HG02763 (cell line): ENCODE measurements at regions not wholly inside any gene's neighbourhood (a gene's known extent, or its start where the extent isn't known, plus 50 kb on each side); places are given as distances from the start of the nearest gene placed in this dataset.

Source experiments
- ATAC-seq: cut with Tn5 transposase; IDR thresholded peaks from one replicate; pipeline ENCODE4 v1.9.1; 2021; ENCODE audit warnings: mild to moderate bottlenecking, moderate library complexity; ENCODE audit not compliant: unreplicated experiment

GRCh38 chr2:34660741-34661140 lies 1061.6 kb upstream of the FAM98A start:
- no peak for ATAC-seq

- peak; percentile 74 for ATAC-seq
Observed at GRCh38 chr2:34656632-34657031, 1057.5 kb upstream of the FAM98A start.

GRCh38 chr2:34652636-34653035 lies 1053.5 kb upstream of the FAM98A start:
- no peak for ATAC-seq

GRCh38 chr2:34646901-34647300 lies 1047.8 kb upstream of the FAM98A start:
- no peak for ATAC-seq

- ATAC-seq: no peak
Observed at GRCh38 chr2:34632327-34632726, 1033.2 kb upstream of the FAM98A start.

GRCh38 chr2:34627003-34627402 lies 1027.9 kb upstream of the FAM98A start:
- no peak for ATAC-seq

GRCh38 chr2:34604164-34604563 lies 1005.1 kb upstream of the FAM98A start:
- no peak for ATAC-seq

DNA sequence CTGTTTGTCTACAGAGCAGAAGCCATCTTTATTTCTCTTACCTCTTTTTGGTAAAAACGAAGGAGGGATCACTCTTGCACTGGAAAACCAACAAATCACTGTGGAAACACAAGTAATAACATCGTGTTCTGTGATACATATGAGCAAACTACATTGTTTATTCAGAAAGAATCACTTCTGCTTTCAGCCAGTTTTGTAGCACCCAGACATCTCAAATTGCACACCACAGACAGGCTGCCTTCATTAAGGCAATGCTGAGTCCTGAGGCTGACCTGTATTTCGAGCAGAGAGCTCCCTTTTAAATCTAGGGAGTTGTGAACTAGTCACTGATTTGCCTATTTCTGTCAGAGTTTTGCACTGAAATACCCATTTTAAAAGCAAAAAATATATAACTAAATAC lies 1003.2 kb upstream of the FAM98A start:
- no peak for ATAC-seq

GRCh38 chr2:34601561-34601960 lies 1002.5 kb upstream of the FAM98A start:
- no peak for ATAC-seq

DNA sequence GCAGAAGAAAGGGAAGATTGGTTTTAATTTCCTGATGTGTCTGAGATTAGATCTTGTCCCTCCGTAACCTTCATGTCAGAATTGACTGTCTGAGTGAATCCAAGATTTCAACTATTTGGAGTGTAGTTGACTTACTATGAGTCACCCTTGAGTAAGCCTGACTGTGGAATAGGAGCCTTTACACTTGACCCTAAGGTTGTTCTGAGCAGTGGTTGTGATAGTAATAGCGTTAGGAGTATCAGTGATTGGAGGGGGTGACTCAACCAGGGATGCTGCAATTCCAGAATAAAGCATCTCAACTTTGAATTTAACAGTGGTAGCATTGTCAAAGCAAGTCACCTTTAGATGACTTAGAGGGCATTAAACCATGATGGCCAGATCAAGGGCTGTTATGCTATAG lies 979.5 kb upstream of the FAM98A start:
- ATAC-seq: no peak

DNA sequence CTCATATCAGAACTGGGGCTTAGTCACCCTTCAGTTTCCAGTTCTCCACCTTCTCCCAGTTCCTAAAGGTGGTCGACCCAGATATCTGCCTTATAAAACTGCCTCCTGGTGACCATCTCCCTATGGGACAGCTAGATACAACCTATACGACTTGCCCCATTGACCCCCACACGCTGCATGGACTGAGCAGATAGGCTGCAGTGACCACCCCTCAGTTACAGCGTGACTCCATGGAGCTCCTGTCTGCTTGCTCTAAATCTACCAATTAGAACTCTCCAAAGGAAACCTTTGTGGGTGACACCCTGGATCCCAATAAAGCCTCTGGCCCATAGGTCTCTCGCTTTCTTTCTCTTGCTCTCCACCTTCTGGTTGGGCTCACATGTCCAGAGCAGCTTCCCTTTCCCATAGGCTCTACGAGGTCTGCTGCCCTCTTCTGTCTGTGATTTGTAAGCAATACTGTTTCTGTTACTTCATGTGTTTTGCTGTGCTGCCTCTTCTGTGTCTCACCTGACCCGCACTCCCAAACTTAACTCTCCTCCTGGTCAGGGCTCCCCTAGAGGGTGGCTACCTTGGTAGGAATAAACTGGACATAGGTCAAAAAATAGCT lies 971.3 kb upstream of the FAM98A start:
- no peak for ATAC-seq

DNA sequence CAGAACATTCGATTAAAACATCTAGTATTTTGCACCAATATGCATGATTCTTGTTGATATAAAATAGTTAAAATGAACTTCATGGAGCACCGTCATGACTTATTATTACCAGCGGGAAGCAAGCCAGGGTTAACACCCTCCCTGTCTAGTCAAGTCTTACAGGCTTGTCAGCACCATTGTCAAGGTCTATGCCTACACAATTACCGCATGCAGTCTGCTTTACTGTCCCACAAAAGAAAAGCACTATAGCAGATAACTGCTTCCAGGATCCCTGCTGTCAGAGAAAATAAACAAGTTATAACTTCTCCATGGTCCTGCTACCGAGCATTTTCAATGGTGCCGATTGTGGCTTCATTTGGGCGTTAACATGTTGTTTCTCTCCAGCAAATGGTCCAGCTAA lies 968.0 kb upstream of the FAM98A start:
- ATAC-seq: no peak

- no peak for ATAC-seq
Observed at GRCh38 chr2:34552337-34552736, 953.2 kb upstream of the FAM98A start.

GRCh38 chr2:34549710-34550345 lies 950.7 kb upstream of the FAM98A start:
- no peak for ATAC-seq

DNA sequence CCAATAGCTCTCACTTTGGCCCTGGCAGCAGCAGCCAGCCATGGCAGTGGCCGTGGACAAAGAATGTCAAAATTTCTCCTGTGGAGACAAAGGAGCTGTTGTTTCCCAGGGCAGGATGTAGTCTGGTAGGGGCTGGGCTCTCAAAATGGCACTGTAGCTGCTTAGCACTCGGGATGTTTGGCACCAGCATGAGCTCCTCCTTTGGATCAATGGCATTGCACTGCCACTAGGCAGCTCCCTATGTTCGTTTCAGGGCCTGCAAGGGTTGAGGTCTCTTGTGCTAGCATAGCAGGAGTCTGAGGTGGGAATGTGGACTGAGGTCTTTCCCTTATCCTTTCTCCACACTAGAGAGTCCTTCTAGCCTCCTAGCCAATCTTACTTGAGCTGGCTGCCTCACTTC lies 948.8 kb upstream of the FAM98A start:
- no peak for ATAC-seq

GRCh38 chr2:34547340-34547739 lies 948.2 kb upstream of the FAM98A start:
- ATAC-seq: no peak

GRCh38 chr2:34545486-34546136 lies 946.5 kb upstream of the FAM98A start:
- ATAC-seq: no peak

GRCh38 chr2:34534761-34535160 lies 935.7 kb upstream of the FAM98A start:
- no peak for ATAC-seq

DNA sequence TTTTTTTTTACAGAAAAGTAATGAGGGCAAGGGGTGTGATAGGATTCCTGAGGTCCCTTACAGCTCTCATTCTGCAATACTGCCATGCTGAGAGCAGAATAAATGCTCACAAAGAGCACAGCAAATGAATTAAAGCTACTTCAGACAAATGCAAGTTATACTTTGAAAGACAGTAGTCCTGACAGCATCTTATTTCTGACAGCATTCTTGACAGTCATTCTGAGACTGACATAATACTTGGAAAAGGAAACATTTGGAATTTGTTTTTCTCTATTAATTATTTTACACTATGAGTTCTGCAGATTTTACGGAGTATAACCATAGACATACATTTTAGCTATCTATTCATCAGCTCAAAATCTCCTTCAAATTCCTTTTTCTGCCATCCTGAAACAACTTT lies 935.2 kb upstream of the FAM98A start:
- ATAC-seq: no peak

GRCh38 chr2:34533585-34534183 lies 934.6 kb upstream of the FAM98A start:
- no peak for ATAC-seq

GRCh38 chr2:34529965-34530364 lies 930.9 kb upstream of the FAM98A start:
- ATAC-seq: no peak

DNA sequence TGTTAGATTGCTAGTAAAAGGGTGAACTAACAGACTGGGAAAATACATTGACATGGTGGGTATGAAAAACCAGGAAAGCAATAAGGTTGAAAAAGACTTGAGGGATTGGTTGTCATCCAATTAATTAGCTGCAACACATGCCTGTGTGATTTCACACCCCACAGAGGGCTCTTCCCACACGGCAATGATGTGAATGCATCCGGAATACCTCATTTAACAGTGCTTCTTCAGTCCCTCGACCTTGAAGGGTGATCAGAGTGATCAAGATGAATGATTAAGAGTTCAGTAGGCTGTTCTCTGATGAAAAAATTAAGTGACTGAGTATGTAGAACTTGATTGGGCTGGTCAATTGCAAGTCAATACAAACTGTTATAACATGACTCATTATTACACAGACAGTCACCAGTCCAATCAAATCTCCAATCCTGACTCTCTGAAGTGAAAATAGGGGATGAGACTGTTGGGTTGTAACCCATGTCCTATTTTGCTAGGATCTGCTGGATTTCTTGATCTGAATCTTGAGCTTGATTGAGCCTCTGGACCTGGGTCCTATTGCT lies 924.9 kb upstream of the FAM98A start:
- ATAC-seq: no peak
